Keratinocyte (primary cell): ENCODE measurements at regions not wholly inside any gene's neighbourhood (a gene's known extent, or its start where the extent isn't known, plus 50 kb on each side); places are given as distances from the start of the nearest gene placed in this dataset.
A peak's percentile ranks its signal among the peaks of the same experiment; 100 is the strongest.

Experiments used
- DNase-seq: peaks from one replicate; pipeline ENCODE4 v3.0.0-alpha.2; 2011; ENCODE audit warnings: low read depth, missing footprints, low spot score
- FAIRE-seq: peaks from 2 replicates; lab custom pipeline; 2011; peaks lifted over from hg19 to GRCh38; lab: Jason Lieb, UNC
- H2AFZ ChIP-seq: 2 replicates; pipeline ENCODE4 v1.6.0; 2012; ENCODE audit warnings: low read length, control low read depth, inconsistent platforms; ENCODE audit not compliant: control insufficient read depth
- H3K27ac ChIP-seq: 2 replicates; pipeline ENCODE4 v1.5.1; 2011; ENCODE audit warnings: low read length; ENCODE audit not compliant: control insufficient read depth, insufficient read depth
- H3K27me3 ChIP-seq: 3 replicates; pipeline ENCODE4 v1.6.0; 2011; ENCODE audit warnings: low read length; ENCODE audit not compliant: control insufficient read depth, insufficient read depth; ENCODE audit errors: extremely low read depth
- H3K36me3 ChIP-seq, 2 experiments: 2 replicates in 1 of 2; 3 replicates in 1 of 2; pipeline ENCODE4 v1.5.1; 2011; ENCODE audit warnings: low read length in 2 of 2, mild to moderate bottlenecking in 1 of 2; ENCODE audit not compliant: control insufficient read depth in 2 of 2, insufficient read depth in 2 of 2; ENCODE audit errors: extremely low read depth in 1 of 2
- H3K4me1 ChIP-seq: 3 replicates; pipeline ENCODE4 v1.5.1; 2011; ENCODE audit warnings: low read length; ENCODE audit not compliant: control insufficient read depth, insufficient read depth; ENCODE audit errors: extremely low read depth
- H3K4me2 ChIP-seq: 3 replicates; pipeline ENCODE4 v1.6.0; 2011; ENCODE audit warnings: low read depth, low read length; ENCODE audit not compliant: control insufficient read depth, insufficient read depth; ENCODE audit errors: extremely low read depth
- H3K4me3 ChIP-seq, 3 experiments: fragments of 200-600 bp in 1 of 3; sonication (generic) in 1 of 3; 2 replicates in 2 of 3; 3 replicates in 1 of 3; pipeline ENCODE4 v1.5.1; 2011 to 2016; ENCODE audit warnings: low read length in 3 of 3, mild to moderate bottlenecking in 3 of 3, control low read depth in 2 of 3, inconsistent platforms in 1 of 3, low read depth in 1 of 3, mixed read lengths in 1 of 3, mixed run types in 1 of 3, moderate library complexity in 1 of 3; ENCODE audit not compliant: control insufficient read depth in 2 of 3, insufficient read depth in 2 of 3; ENCODE audit errors: extremely low read depth in 1 of 3
- H3K79me2 ChIP-seq: 2 replicates; pipeline ENCODE4 v1.6.0; 2012; ENCODE audit warnings: low read length; ENCODE audit not compliant: control insufficient read depth, insufficient read depth
- H3K9ac ChIP-seq: 3 replicates; pipeline ENCODE4 v1.6.0; 2011; ENCODE audit warnings: low read length; ENCODE audit not compliant: control insufficient read depth, insufficient read depth; ENCODE audit errors: extremely low read depth
- H3K9me1 ChIP-seq: 3 replicates; pipeline ENCODE4 v1.6.0; 2011; ENCODE audit warnings: low read length; ENCODE audit not compliant: control insufficient read depth, insufficient read depth; ENCODE audit errors: extremely low read depth
- H3K9me3 ChIP-seq: 2 replicates; pipeline ENCODE4 v1.5.1; 2012; ENCODE audit warnings: low read depth, low read length; ENCODE audit not compliant: control insufficient read depth
- H4K20me1 ChIP-seq: 3 replicates; pipeline ENCODE4 v1.6.0; 2011; ENCODE audit warnings: low read length; ENCODE audit not compliant: control insufficient read depth, insufficient read depth; ENCODE audit errors: extremely low read depth
- CTCF ChIP-seq, 3 experiments: IDR thresholded peaks in 1 of 3; conservative IDR thresholded peaks in 1 of 3; optimal IDR thresholded peaks in 1 of 3; 2 replicates in 2 of 3; 3 replicates in 1 of 3; pipeline versions ENCODE3 to v1.5.1; 2011; ENCODE audit warnings: low read length in 3 of 3, mild to moderate bottlenecking in 3 of 3, moderate library complexity in 2 of 3, control low read depth in 1 of 3, inconsistent platforms in 1 of 3; ENCODE audit not compliant: insufficient read depth in 2 of 3; ENCODE audit errors: extremely low read depth in 1 of 3
- EZH2 ChIP-seq: IDR thresholded peaks from one replicate; pipeline ENCODE4 v1.6.1; 2012; ENCODE audit warnings: inconsistent platforms, mild to moderate bottlenecking, low read length, moderate library complexity
- dilution Hi-C: fragments of 300-500 bp; cut with MboI; formaldehyde crosslinking; loops from one replicate; pipeline ENCODE4 v1.7.0; 2020; ENCODE audit warnings: low sequenced_read_pairs; ENCODE audit not compliant: extremely low pct_ligation_motif_present

DNA sequence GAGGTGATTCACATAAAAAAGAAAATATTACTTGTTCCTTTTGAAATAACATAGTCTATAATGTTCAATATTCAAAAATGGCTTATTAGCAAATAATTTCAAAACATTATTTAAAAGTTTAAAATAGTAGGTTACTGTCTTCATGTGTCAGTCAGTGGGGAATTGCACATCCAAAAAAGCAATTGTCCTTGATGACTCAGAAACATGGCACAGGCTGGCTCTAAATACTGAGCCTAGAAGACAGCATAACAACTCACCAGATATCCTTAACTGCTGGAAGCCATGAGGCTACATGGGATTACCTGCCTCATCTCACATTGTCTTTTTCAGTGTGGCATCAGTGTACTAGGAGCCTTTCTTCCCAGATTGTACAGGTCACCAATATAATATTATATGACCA, 439.5 kb upstream of the RGMB start:
- no peak for DNase-seq
- Histone ChIP-seq H3K4me2 (no peak overlapping the region), H3K9me1 (no peaks in the 10 kb centered on the region), H3K79me2 (no peaks in the 10 kb centered on the region), H3K36me3 (no peaks in the 10 kb centered on the region), H3K27ac (no peak overlapping the region), H3K4me1 (no peaks in the 10 kb centered on the region), H3K27me3 (no peaks in the 10 kb centered on the region), H4K20me1 (no peaks in the 10 kb centered on the region), H2AFZ (no peak overlapping the region), H3K9me3 (peaks cover under 1% of the 10 kb centered on the region), H3K4me3 (no peak overlapping the region), H3K9ac (no peak overlapping the region)
- dilution Hi-C loops: no loop called here
- peak; percentile 44 for FAIRE-seq
- TF ChIP-seq EZH2 (no peak), CTCF (optimal IDR thresholded peaks at IDR 0.05 in 1 of 3, IDR thresholded peaks at IDR 0.05 in 1 of 3, conservative IDR thresholded peaks at IDR 0.05 in 1 of 3; ENCODE audit: extremely low read depth in 1 of 3, insufficient read depth in 2 of 3, low read length in 3 of 3) (no peak)

DNA sequence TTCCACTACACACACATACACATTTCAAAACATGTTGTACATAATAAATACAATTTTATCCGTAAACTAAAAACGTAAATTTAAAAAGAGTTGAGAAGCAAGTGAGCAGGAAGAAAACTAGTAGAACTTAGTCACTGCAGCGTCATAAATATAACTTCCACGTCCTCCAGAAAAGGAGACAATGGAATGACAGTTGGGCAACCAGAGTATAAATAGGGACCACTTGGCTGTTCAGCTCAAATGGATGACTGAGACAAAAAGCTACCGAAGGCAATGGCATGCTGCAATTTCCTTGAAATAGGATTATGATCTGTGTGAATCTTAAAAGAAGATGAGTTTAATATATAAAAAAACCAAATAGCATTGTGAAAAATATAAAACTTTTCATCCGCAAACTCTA, 438.5 kb upstream of the RGMB start:
- dilution Hi-C loops: no loop called here
- no peak for FAIRE-seq

More for the DNA sequence above, 438.5 kb upstream of the RGMB start:
- H2AFZ ChIP-seq: no peak overlapping the region
- H3K9me1 ChIP-seq: no peaks in the 10 kb centered on the region
- no peaks in the 10 kb centered on the region for H3K27me3 ChIP-seq
- no peaks in the 10 kb centered on the region for H3K4me1 ChIP-seq
- no peak overlapping the region for H3K9ac ChIP-seq
- DNase-seq: no peak
- H3K4me2 ChIP-seq: no peak overlapping the region
- no peaks in the 10 kb centered on the region for H3K36me3 ChIP-seq
- TF ChIP-seq CTCF (optimal IDR thresholded peaks at IDR 0.05 in 1 of 3, IDR thresholded peaks at IDR 0.05 in 1 of 3, conservative IDR thresholded peaks at IDR 0.05 in 1 of 3; ENCODE audit: extremely low read depth in 1 of 3, insufficient read depth in 2 of 3, low read length in 3 of 3) (no peak), EZH2 (no peak)
- H3K27ac ChIP-seq: no peak overlapping the region
- H3K4me3 ChIP-seq: no peak overlapping the region
- no peaks in the 10 kb centered on the region for H4K20me1 ChIP-seq
- H3K9me3 ChIP-seq: peaks cover 4% of the 10 kb centered on the region
- no peaks in the 10 kb centered on the region for H3K79me2 ChIP-seq
